ENCODE measurements at regions not wholly inside any gene's neighbourhood (a gene's known extent, or its start where the extent isn't known, plus 50 kb on each side); places are given as distances from the start of the nearest gene placed in this dataset.

DNA sequence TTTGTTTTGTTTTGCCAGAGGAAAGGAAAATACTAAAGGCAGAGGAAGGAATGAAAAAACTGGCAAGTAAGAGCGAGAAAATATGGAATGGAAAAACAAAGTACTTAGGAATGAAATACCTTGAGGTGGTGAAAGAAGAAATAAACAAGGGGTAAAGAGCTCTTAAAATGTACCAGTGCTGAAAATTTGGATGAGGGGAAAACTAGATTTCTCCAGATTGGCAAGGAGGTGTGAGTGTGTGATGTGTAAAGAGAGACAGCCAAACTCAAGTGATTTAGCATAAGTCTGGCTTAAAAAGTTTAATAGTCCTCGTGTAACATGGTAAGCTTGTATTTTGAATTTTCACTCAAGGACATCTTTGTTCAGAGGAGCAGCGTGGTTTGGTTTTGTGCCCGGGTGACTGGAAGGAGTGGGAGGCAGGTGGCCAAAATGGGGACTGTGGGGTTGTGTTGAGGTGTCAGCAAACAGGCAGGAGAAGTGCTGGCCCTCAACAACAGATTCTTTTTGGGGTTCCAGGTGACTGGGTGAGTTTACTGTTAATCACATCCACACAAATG, 102.7 kb downstream of the DACT1 start:
- TF ChIP-seq POLR2A (IDR thresholded peaks at IDR 0.05), result no peak
- TF ChIP-seq, protein P1, sequence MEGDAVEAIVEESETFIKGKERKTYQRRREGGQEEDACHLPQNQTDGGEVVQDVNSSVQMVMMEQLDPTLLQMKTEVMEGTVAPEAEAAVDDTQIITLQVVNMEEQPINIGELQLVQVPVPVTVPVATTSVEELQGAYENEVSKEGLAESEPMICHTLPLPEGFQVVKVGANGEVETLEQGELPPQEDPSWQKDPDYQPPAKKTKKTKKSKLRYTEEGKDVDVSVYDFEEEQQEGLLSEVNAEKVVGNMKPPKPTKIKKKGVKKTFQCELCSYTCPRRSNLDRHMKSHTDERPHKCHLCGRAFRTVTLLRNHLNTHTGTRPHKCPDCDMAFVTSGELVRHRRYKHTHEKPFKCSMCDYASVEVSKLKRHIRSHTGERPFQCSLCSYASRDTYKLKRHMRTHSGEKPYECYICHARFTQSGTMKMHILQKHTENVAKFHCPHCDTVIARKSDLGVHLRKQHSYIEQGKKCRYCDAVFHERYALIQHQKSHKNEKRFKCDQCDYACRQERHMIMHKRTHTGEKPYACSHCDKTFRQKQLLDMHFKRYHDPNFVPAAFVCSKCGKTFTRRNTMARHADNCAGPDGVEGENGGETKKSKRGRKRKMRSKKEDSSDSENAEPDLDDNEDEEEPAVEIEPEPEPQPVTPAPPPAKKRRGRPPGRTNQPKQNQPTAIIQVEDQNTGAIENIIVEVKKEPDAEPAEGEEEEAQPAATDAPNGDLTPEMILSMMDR (IDR thresholded peaks at IDR 0.05 in 4 of 5, conservative IDR thresholded peaks at IDR 0.05 in 1 of 5), result no peak

Measured in gastrocnemius medialis (tissue), 4 donors.